GM12874 (cell line): ENCODE measurements at regions not wholly inside any gene's neighbourhood (a gene's known extent, or its start where the extent isn't known, plus 50 kb on each side); places are given as distances from the start of the nearest gene placed in this dataset.
A peak's percentile ranks its signal among the peaks of the same experiment; 100 is the strongest.

Experiments used
- CTCF ChIP-seq: IDR thresholded peaks from 2 replicates; pipeline ENCODE4 v1.5.1; 2011; ENCODE audit warnings: low read depth, mild to moderate bottlenecking, control low read depth, low read length, moderate library complexity; ENCODE audit not compliant: insufficient read depth

- TF ChIP-seq CTCF, result no peak
These were observed 396.9 kb upstream of the ADGRB3 start for GRCh38 chr6:68238097-68238601.

GRCh38 chr6:68237205-68237604, 397.9 kb upstream of the ADGRB3 start:
- TF ChIP-seq CTCF, result no peak

- TF ChIP-seq CTCF, result no peak
These were observed 399.7 kb upstream of the ADGRB3 start for GRCh38 chr6:68235326-68235784.

- TF ChIP-seq CTCF, result no peak
These were observed 401.5 kb upstream of the ADGRB3 start for GRCh38 chr6:68233623-68234022.

GRCh38 chr6:68229566-68229965, 405.5 kb upstream of the ADGRB3 start:
- no peak for TF ChIP-seq CTCF

- TF ChIP-seq CTCF, result peak; percentile 33; the same call in 1 of the 2 replicates
These were observed 408.6 kb upstream of the ADGRB3 start for GRCh38 chr6:68226460-68226859.

GRCh38 chr6:68225729-68226128, 409.4 kb upstream of the ADGRB3 start:
- no peak for TF ChIP-seq CTCF
